ENCODE measurements at regions not wholly inside any gene's neighbourhood (a gene's known extent, or its start where the extent isn't known, plus 50 kb on each side); places are given as distances from the start of the nearest gene placed in this dataset.

GRCh38 chr5:82509762-82510161, 231.6 kb upstream of the RPS23 start:
- TF ChIP-seq CTCF (IDR thresholded peaks at IDR 0.05) = no peak
- no peak for TF ChIP-seq POLR2AphosphoS5 (IDR thresholded peaks at IDR 0.05; ENCODE audit: low read depth, low read length)
